Peyer's patch (tissue), 4 donors: ENCODE measurements at regions not wholly inside any gene's neighbourhood (a gene's known extent, or its start where the extent isn't known, plus 50 kb on each side); places are given as distances from the start of the nearest gene placed in this dataset.
A peak's percentile ranks its signal among the peaks of the same experiment; 100 is the strongest.
"Not testable (repeated sequence)": the region's sequence is repeated elsewhere in the genome, so short reads cannot be mapped to it uniquely, and the experiment has no call there.

Source experiments
- DNase-seq, 3 donors: peaks; one replicate each; pipeline ENCODE4 v3.0.0-alpha.2; 2017 to 2019
- H3K27ac ChIP-seq, 4 donors: fragments of 200-600 bp; sonication (generic); one replicate each; pipeline ENCODE4 v1.5.1; 2016 to 2019
- H3K27me3 ChIP-seq, 2 donors: fragments of 200-600 bp; sonication (generic); one replicate each; pipeline ENCODE4 v1.5.1; 2019
- H3K36me3 ChIP-seq, 3 donors: fragments of 200-600 bp; sonication (generic); one replicate each; pipeline ENCODE4 v1.5.1; 2016 to 2019
- H3K4me1 ChIP-seq, 4 donors: fragments of 200-600 bp; sonication (generic); one replicate each; pipeline ENCODE4 v1.5.1; 2016 to 2019
- H3K4me3 ChIP-seq, 4 donors: fragments of 200-600 bp; sonication (generic); 1 replicate in 3 of 4; 2 replicates in 1 of 4; pipeline ENCODE4 v1.5.1; 2016 to 2019; ENCODE audit warnings: mild to moderate bottlenecking in 1 of 4
- H3K9me3 ChIP-seq, 4 donors: fragments of 200-600 bp; sonication (generic); one replicate each; pipeline ENCODE4 v1.5.1; 2016 to 2019; ENCODE audit warnings: mild to moderate bottlenecking in 1 of 4
- POLR2A ChIP-seq, 2 donors: fragments of 450-650 bp; IDR thresholded peaks; one replicate each; pipeline ENCODE4 v1.5.1; 2017; ENCODE audit warnings: antibody characterized with exemption in 2 of 2, mild to moderate bottlenecking in 2 of 2, moderate library complexity in 2 of 2
- TF ChIP-seq, protein P1 (sequence below), 6 experiments: fragments of 450-650 bp in 4 of 6; fragments of 200-600 bp in 2 of 6; sonication (generic) in 1 of 6; IDR thresholded peaks; one replicate each; pipeline ENCODE4 v1.5.1; 2017 to 2019; ENCODE audit warnings: antibody characterized with exemption in 6 of 6, mild to moderate bottlenecking in 3 of 6, moderate library complexity in 1 of 6

GRCh38 chr7:131765575-131765974 is 209.1 kb upstream of the PODXL start:
- Histone ChIP-seq H3K9me3 (no peaks in the 10 kb centered on the region), H3K27ac (no peak overlapping the region), H3K4me1 (no peaks in the 10 kb centered on the region), H3K27me3 (no peaks in the 10 kb centered on the region), H3K4me3 (no peak overlapping the region), H3K36me3 (no peaks in the 10 kb centered on the region)
- DNase-seq: no peak
- TF ChIP-seq, protein P1, sequence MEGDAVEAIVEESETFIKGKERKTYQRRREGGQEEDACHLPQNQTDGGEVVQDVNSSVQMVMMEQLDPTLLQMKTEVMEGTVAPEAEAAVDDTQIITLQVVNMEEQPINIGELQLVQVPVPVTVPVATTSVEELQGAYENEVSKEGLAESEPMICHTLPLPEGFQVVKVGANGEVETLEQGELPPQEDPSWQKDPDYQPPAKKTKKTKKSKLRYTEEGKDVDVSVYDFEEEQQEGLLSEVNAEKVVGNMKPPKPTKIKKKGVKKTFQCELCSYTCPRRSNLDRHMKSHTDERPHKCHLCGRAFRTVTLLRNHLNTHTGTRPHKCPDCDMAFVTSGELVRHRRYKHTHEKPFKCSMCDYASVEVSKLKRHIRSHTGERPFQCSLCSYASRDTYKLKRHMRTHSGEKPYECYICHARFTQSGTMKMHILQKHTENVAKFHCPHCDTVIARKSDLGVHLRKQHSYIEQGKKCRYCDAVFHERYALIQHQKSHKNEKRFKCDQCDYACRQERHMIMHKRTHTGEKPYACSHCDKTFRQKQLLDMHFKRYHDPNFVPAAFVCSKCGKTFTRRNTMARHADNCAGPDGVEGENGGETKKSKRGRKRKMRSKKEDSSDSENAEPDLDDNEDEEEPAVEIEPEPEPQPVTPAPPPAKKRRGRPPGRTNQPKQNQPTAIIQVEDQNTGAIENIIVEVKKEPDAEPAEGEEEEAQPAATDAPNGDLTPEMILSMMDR (IDR thresholded peaks at IDR 0.05): no peak
- TF ChIP-seq POLR2A (IDR thresholded peaks at IDR 0.05): no peak

- no peak for TF ChIP-seq POLR2A (IDR thresholded peaks at IDR 0.05)
- TF ChIP-seq, protein P1 (IDR thresholded peaks at IDR 0.05): no peak
- DNase-seq: no peak
- no peaks in the 10 kb centered on the region for H3K9me3 ChIP-seq
- H3K4me1 ChIP-seq: no peaks in the 10 kb centered on the region
- no peak overlapping the region for H3K4me3 ChIP-seq
- H3K36me3 ChIP-seq: no peaks in the 10 kb centered on the region
- no peaks in the 10 kb centered on the region for H3K27me3 ChIP-seq
- no peak overlapping the region for H3K27ac ChIP-seq
Measured at GRCh38 chr7:131764143-131764775, 207.8 kb upstream of the PODXL start.

DNA sequence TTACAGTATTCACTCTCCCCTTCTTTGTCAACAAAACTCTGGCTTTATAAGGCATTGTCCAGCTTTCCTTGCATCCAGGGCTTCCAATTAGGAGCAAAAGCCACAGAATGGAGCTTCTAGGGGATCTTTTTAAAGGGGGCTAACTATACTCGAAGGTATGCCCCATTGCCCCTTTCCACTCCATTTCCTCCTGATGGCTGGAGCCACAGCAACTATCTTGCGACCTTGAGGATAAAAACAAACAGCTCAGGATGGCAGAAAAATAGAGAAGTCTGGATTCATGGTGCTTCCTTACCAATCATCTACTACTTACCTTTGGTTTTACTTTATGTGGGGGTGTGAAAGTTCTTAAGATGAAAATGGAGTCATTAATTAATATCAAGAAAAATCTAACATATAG is 206.3 kb upstream of the PODXL start:
- Histone ChIP-seq H3K9me3 (no peaks in the 10 kb centered on the region), H3K4me3 (no peak overlapping the region), H3K27ac (no peak overlapping the region), H3K4me1 (no peaks in the 10 kb centered on the region), H3K36me3 (no peaks in the 10 kb centered on the region), H3K27me3 (no peaks in the 10 kb centered on the region)
- DNase-seq: no peak
- TF ChIP-seq, protein P1 (IDR thresholded peaks at IDR 0.05): no peak
- no peak for TF ChIP-seq POLR2A (IDR thresholded peaks at IDR 0.05)

- not testable (repeated sequence) for H3K4me1 ChIP-seq, H3K4me3 ChIP-seq, DNase-seq, H3K9me3 ChIP-seq, H3K36me3 ChIP-seq, H3K27me3 ChIP-seq, H3K27ac ChIP-seq
Measured at GRCh38 chr7:131755801-131756200, 199.4 kb upstream of the PODXL start.

- Histone ChIP-seq H3K4me3 (no peak overlapping the region), H3K4me1 (no peaks in the 10 kb centered on the region), H3K36me3 (no peaks in the 10 kb centered on the region), H3K9me3 (no peaks in the 10 kb centered on the region), H3K27me3 (no peaks in the 10 kb centered on the region), H3K27ac (no peak overlapping the region)
- TF ChIP-seq, protein P1 (IDR thresholded peaks at IDR 0.05): peak in 1 of 6 experiments; percentile 5
- no peak for TF ChIP-seq POLR2A (IDR thresholded peaks at IDR 0.05)
- DNase-seq: no peak
Measured at GRCh38 chr7:131753620-131754222, 197.3 kb upstream of the PODXL start.

DNA sequence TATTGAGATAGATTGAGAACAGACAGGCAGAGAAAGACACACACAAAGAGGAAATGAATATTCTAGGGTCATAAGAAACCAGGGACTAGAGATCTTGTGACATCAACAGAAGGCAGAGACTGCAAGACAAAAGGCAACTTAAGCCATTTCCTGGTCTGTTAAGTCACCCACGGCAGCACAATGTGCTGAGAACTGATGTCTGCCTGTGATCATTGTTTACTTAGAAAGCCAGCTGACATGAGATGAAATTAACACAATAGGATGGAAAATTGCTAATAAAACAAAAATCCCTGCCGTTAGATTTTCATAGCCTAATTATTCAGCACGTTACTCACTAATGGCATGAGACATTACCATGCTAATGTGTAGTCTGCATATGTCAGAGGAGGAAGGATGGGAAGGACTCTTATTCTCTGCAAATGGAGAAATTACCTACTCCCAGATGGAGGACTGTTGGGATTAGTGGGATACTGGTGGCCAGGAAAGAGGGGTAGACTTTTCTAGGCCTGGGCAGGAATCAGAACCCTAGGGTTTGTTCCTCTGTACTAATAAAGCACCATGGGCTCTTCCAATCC is 191.3 kb upstream of the PODXL start:
- H3K4me1 ChIP-seq: no peaks in the 10 kb centered on the region
- no peak overlapping the region for H3K4me3 ChIP-seq
- no peaks in the 10 kb centered on the region for H3K36me3 ChIP-seq
- no peak for TF ChIP-seq POLR2A (IDR thresholded peaks at IDR 0.05)
- TF ChIP-seq, protein P1 (IDR thresholded peaks at IDR 0.05): no peak
- H3K27me3 ChIP-seq: no peaks in the 10 kb centered on the region
- H3K27ac ChIP-seq: no peak overlapping the region
- DNase-seq: no peak
- no peaks in the 10 kb centered on the region for H3K9me3 ChIP-seq
